GM21723 (cell line): ENCODE measurements at regions not wholly inside any gene's neighbourhood (a gene's known extent, or its start where the extent isn't known, plus 50 kb on each side); places are given as distances from the start of the nearest gene placed in this dataset.

Experiments used
- ATAC-seq: cut with Tn5 transposase; IDR thresholded peaks from one replicate; pipeline ENCODE4 v1.9.1; 2021; ENCODE audit warnings: mild to moderate bottlenecking, moderate library complexity; ENCODE audit not compliant: unreplicated experiment

GRCh38 chr5:45195026-45195425, 386.3 kb downstream of the MRPS30 start:
- ATAC-seq: no peak
